Uterus (tissue), 3 donors: ENCODE measurements at regions not wholly inside any gene's neighbourhood (a gene's known extent, or its start where the extent isn't known, plus 50 kb on each side); places are given as distances from the start of the nearest gene placed in this dataset.

Experiments
- DNase-seq, 2 donors: peaks; one replicate each; pipeline ENCODE4 v3.0.0-alpha.2; 2019 to 2020
- H3K27ac ChIP-seq, 2 donors: fragments of 200-600 bp; sonication (generic); 1 replicate in 1 of 2; 2 replicates in 1 of 2; pipeline ENCODE4 v1.5.1; 2016 to 2018
- H3K27me3 ChIP-seq, 2 donors: fragments of 200-600 bp; sonication (generic); one replicate each; pipeline ENCODE4 v1.5.1; 2018 to 2019; ENCODE audit warnings: control low read depth in 1 of 2
- H3K36me3 ChIP-seq, 2 donors: fragments of 200-600 bp; sonication (generic); one replicate each; pipeline ENCODE4 v1.5.1; 2019; ENCODE audit warnings: control low read depth in 1 of 2
- H3K4me1 ChIP-seq, 2 donors: fragments of 200-600 bp; sonication (generic); one replicate each; pipeline ENCODE4 v1.5.1; 2018 to 2019; ENCODE audit warnings: control low read depth in 1 of 2
- H3K4me3 ChIP-seq, 2 donors: fragments of 200-600 bp; sonication (generic); 1 replicate in 1 of 2; 2 replicates in 1 of 2; pipeline ENCODE4 v1.5.1; 2018 to 2019; ENCODE audit warnings: mild to moderate bottlenecking in 1 of 2
- H3K9me3 ChIP-seq, 2 donors: fragments of 200-600 bp; sonication (generic); one replicate each; pipeline ENCODE4 v1.5.1; 2019; ENCODE audit warnings: control low read depth in 1 of 2
- CTCF ChIP-seq, 4 experiments: fragments of 200-600 bp in 2 of 4; fragments of 450-650 bp in 2 of 4; sonication (generic) in 2 of 4; IDR thresholded peaks; one replicate each; pipeline ENCODE4 v1.5.1; 2016 to 2019; ENCODE audit warnings: antibody characterized with exemption in 4 of 4, mild to moderate bottlenecking in 2 of 4, moderate library complexity in 1 of 4
- POLR2A ChIP-seq, 2 donors: fragments of 450-650 bp; IDR thresholded peaks; one replicate each; pipeline ENCODE4 v1.6.1; 2016; ENCODE audit warnings: antibody characterized with exemption in 2 of 2, mild to moderate bottlenecking in 1 of 2, moderate library complexity in 1 of 2
- intact Hi-C: fragments of 100-400 bp; cut with DNase I; formaldehyde crosslinking; loops from one replicate; pipeline ENCODE4 v1.15.1; 2023; ENCODE audit warnings: low total_unique reads
- donor health status: DM: yes; HTN: yes; CAD: no.

- no peak overlapping the region for H3K27ac ChIP-seq
- DNase-seq, result no peak
- intact Hi-C loops, result no loop called here
- no peaks in the 10 kb centered on the region for H3K4me1 ChIP-seq
- H3K36me3 ChIP-seq, result no peaks in the 10 kb centered on the region
- no peaks in the 10 kb centered on the region for H3K27me3 ChIP-seq
- H3K4me3 ChIP-seq, result no peak overlapping the region
- TF ChIP-seq CTCF (IDR thresholded peaks at IDR 0.05) (no peak), POLR2A (IDR thresholded peaks at IDR 0.05) (no peak)
- H3K9me3 ChIP-seq, result no peaks in the 10 kb centered on the region
Measured at GRCh38 chr10:118474111-118474510, 121.3 kb downstream of the PRLHR start.

- no peaks in the 10 kb centered on the region for H3K4me1 ChIP-seq
- no peak overlapping the region for H3K4me3 ChIP-seq
- H3K27me3 ChIP-seq, result no peaks in the 10 kb centered on the region
- intact Hi-C loops, result no loop called here
- DNase-seq, result no peak
- no peaks in the 10 kb centered on the region for H3K36me3 ChIP-seq
- TF ChIP-seq POLR2A (IDR thresholded peaks at IDR 0.05), result no peak
- TF ChIP-seq CTCF (IDR thresholded peaks at IDR 0.05), result no peak
- H3K9me3 ChIP-seq, result no peaks in the 10 kb centered on the region
- no peak overlapping the region for H3K27ac ChIP-seq
Measured at GRCh38 chr10:118473305-118473960, 122.0 kb downstream of the PRLHR start.

GRCh38 chr10:118472415-118473304 is 122.8 kb downstream of the PRLHR start:
- no peak for DNase-seq
- no peak overlapping the region for H3K27ac ChIP-seq
- TF ChIP-seq CTCF (IDR thresholded peaks at IDR 0.05), result no peak
- TF ChIP-seq POLR2A (IDR thresholded peaks at IDR 0.05), result no peak
- H3K4me3 ChIP-seq, result no peak overlapping the region
- intact Hi-C loops, result no loop called here
- H3K27me3 ChIP-seq, result no peaks in the 10 kb centered on the region
- H3K36me3 ChIP-seq, result no peaks in the 10 kb centered on the region
- no peaks in the 10 kb centered on the region for H3K9me3 ChIP-seq
- no peaks in the 10 kb centered on the region for H3K4me1 ChIP-seq

- Histone ChIP-seq H3K4me3 (no peak overlapping the region), H3K4me1 (no peaks in the 10 kb centered on the region), H3K27me3 (no peaks in the 10 kb centered on the region), H3K36me3 (no peaks in the 10 kb centered on the region), H3K27ac (no peak overlapping the region), H3K9me3 (no peaks in the 10 kb centered on the region)
- intact Hi-C loops, result no loop called here
- no peak for DNase-seq
- TF ChIP-seq CTCF (IDR thresholded peaks at IDR 0.05), result no peak
- TF ChIP-seq POLR2A (IDR thresholded peaks at IDR 0.05), result no peak
Measured at GRCh38 chr10:118471863-118472262, 123.6 kb downstream of the PRLHR start.

GRCh38 chr10:118470470-118470869 is 125.0 kb downstream of the PRLHR start:
- TF ChIP-seq CTCF (IDR thresholded peaks at IDR 0.05), result no peak
- TF ChIP-seq POLR2A (IDR thresholded peaks at IDR 0.05), result no peak

More at GRCh38 chr10:118470470-118470869, 125.0 kb downstream of the PRLHR start:
- no peak overlapping the region for H3K27ac ChIP-seq
- no peaks in the 10 kb centered on the region for H3K36me3 ChIP-seq
- DNase-seq, result no peak
- intact Hi-C loops, result no loop called here
- no peaks in the 10 kb centered on the region for H3K27me3 ChIP-seq
- H3K4me1 ChIP-seq, result no peaks in the 10 kb centered on the region
- H3K4me3 ChIP-seq, result no peak overlapping the region
- no peaks in the 10 kb centered on the region for H3K9me3 ChIP-seq
